MM.1S (cell line): ENCODE measurements at regions not wholly inside any gene's neighbourhood (a gene's known extent, or its start where the extent isn't known, plus 50 kb on each side); places are given as distances from the start of the nearest gene placed in this dataset.

ENCODE experiments used
- CTCF ChIP-seq: fragments of 300-600 bp; sonication (generic); IDR thresholded peaks from 2 replicates; pipeline ENCODE4 v1.5.1; 2016; ENCODE audit warnings: antibody characterized with exemption, low read length, mixed read lengths
- EZH2 ChIP-seq: fragments of 300-600 bp; sonication (generic); optimal IDR thresholded peaks from 2 replicates; pipeline ENCODE3; 2017; ENCODE audit warnings: low read depth, mild to moderate bottlenecking, antibody characterized with exemption, low read length, mixed read lengths

- TF ChIP-seq CTCF (no peak), EZH2 (no peak)
These were observed 121.8 kb downstream of the OXSM start for GRCh38 chr3:25911525-25912295.
